GM23338 (cell line): ENCODE measurements at regions not wholly inside any gene's neighbourhood (a gene's known extent, or its start where the extent isn't known, plus 50 kb on each side); places are given as distances from the start of the nearest gene placed in this dataset.

Source experiments
- ATAC-seq: fragments of 200-7000 bp; cut with Tn5 transposase; 3 replicates; pipeline ENCODE4 v1.9.1; 2020
- DNase-seq: peaks from one replicate; pipeline ENCODE4 v3.0.0-alpha.2; 2015; ENCODE audit warnings: low spot score
- H2AFZ ChIP-seq: fragments of 200-600 bp; sonication (generic); 2 replicates; pipeline ENCODE4 v1.8.0; 2016; ENCODE audit warnings: antibody characterized with exemption, mild to moderate bottlenecking, moderate library complexity
- H3F3A ChIP-seq: fragments of 200-600 bp; sonication (generic); replicated peaks from 2 replicates; pipeline ENCODE4 v1.8.0; 2017; ENCODE audit warnings: antibody characterized with exemption, mixed run types, low read depth
- H3K27ac ChIP-seq: fragments of 200-600 bp; sonication (generic); 2 replicates; pipeline ENCODE4 v1.6.1; 2016; ENCODE audit warnings: low read depth
- H3K27me3 ChIP-seq: fragments of 200-600 bp; sonication (generic); 2 replicates; pipeline ENCODE4 v1.8.0; 2016; ENCODE audit warnings: mild to moderate bottlenecking, mixed run types, moderate library complexity; ENCODE audit not compliant: insufficient read depth
- H3K36me3 ChIP-seq: fragments of 200-600 bp; sonication (generic); 2 replicates; pipeline ENCODE4 v1.8.0; 2016; ENCODE audit warnings: mild to moderate bottlenecking; ENCODE audit not compliant: insufficient read depth
- H3K4me1 ChIP-seq: fragments of 200-600 bp; sonication (generic); 2 replicates; pipeline ENCODE4 v1.8.0; 2016; ENCODE audit warnings: mild to moderate bottlenecking, moderate library complexity; ENCODE audit not compliant: insufficient read depth
- H3K4me2 ChIP-seq: fragments of 200-600 bp; sonication (generic); 2 replicates; pipeline ENCODE4 v1.7.1; 2017; ENCODE audit warnings: mixed run types
- H3K4me3 ChIP-seq: fragments of 200-600 bp; sonication (generic); 2 replicates; pipeline ENCODE4 v1.6.1; 2016; ENCODE audit warnings: mixed run types
- H3K79me2 ChIP-seq: fragments of 200-600 bp; sonication (generic); replicated peaks from 2 replicates; pipeline ENCODE4 v1.8.0; 2017; ENCODE audit warnings: mild to moderate bottlenecking; ENCODE audit not compliant: insufficient read depth
- H3K9me2 ChIP-seq: fragments of 200-600 bp; sonication (generic); 2 replicates; pipeline ENCODE4 v1.8.0; 2017; ENCODE audit not compliant: insufficient read depth
- H4K20me1 ChIP-seq: fragments of 200-600 bp; sonication (generic); replicated peaks from 2 replicates; pipeline ENCODE4 v1.8.0; 2017; ENCODE audit warnings: mild to moderate bottlenecking; ENCODE audit not compliant: insufficient read depth
- H3K27ac Mint-ChIP-seq: 2 replicates; pipeline ENCODE4 v1.8.0; 2020; ENCODE audit warnings: inconsistent platforms, mild to moderate bottlenecking, moderate library complexity, mixed read lengths
- H3K27me3 Mint-ChIP-seq: 3 replicates; pipeline ENCODE4 v1.8.0; 2022; ENCODE audit warnings: low read depth, mild to moderate bottlenecking, moderate library complexity, mixed read lengths, inconsistent platforms; ENCODE audit not compliant: insufficient read depth, poor library complexity
- H3K36me3 Mint-ChIP-seq: 3 replicates; pipeline ENCODE4 v1.8.0; 2021; ENCODE audit warnings: low read depth, mild to moderate bottlenecking, inconsistent platforms, moderate library complexity, mixed read lengths
- H3K4me1 Mint-ChIP-seq: 3 replicates; pipeline ENCODE4 v1.8.0; 2020; ENCODE audit warnings: mild to moderate bottlenecking, inconsistent platforms, mixed read lengths
- H3K4me3 Mint-ChIP-seq: 3 replicates; pipeline ENCODE4 v1.8.0; 2021; ENCODE audit warnings: moderate library complexity, mild to moderate bottlenecking, inconsistent platforms, mixed read lengths
- H3K9me3 Mint-ChIP-seq: 3 replicates; pipeline ENCODE4 v1.8.0; 2020; ENCODE audit warnings: moderate library complexity, mild to moderate bottlenecking, inconsistent platforms, mixed read lengths
- CREB1 ChIP-seq: fragments of 250-450 bp; sonication (Bioruptor Pico); IDR thresholded peaks from 2 replicates; pipeline ENCODE4 v1.5.0; 2020; ENCODE audit warnings: low read depth, mild to moderate bottlenecking, moderate library complexity
- TF ChIP-seq, protein P1 (sequence below): fragments of 250-450 bp; sonication (Bioruptor Pico); IDR thresholded peaks from 2 replicates; pipeline ENCODE4 v1.5.0; 2020; ENCODE audit warnings: mild to moderate bottlenecking, moderate library complexity
- TF ChIP-seq, protein P2 (sequence below), 2 experiments: fragments of 200-600 bp in 1 of 2; sonication (generic) in 1 of 2; conservative IDR thresholded peaks; 2 replicates each; pipeline versions ENCODE4 v1.5.1 to v1.6.1; 2016 to 2017; ENCODE audit warnings: antibody characterized with exemption in 2 of 2, low read depth in 2 of 2, mild to moderate bottlenecking in 2 of 2, moderate library complexity in 1 of 2

DNA sequence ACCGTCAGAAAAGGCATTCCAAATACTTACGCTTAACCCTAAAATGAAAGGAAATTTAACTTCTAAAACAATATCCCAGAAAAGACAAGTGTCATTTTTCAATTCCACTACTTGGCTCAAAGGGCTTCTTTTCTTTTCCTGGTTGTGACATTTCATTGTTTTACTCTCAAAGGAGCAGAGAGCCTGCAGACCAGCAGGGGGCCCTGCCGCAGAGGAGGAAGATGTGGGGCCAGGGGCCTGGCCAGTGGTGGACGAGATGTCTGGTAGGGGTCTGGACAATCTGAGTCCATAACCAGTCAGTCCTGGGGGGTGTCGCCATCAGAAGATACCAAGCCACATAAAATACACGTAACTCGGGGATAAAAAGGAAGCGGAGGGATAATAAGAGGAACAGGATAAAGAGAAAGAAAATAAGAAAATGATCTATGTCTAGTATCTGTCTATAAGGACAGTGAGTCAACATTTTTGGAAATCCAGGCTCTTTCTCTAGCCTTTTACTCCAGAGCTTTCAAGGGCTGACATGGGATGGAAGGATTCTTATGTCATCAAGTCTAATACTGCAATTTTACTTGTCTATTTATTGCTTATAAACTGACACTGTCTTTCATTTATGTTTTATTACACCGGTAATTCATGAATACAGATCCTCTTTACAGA lies 54.2 kb upstream of the ARHGEF3 start:
- H2AFZ ChIP-seq: no peak overlapping the region
- DNase-seq (peak; percentile 85), ATAC-seq (peak; percentile 91)
- no peaks in the 10 kb centered on the region for H3K79me2 ChIP-seq
- Mint-ChIP-seq H3K27me3 (peaks cover 2% of the 10 kb centered on the region), H3K4me3 (no peak overlapping the region), H3K4me1 (peaks cover 13% of the 10 kb centered on the region), H3K27ac (no peak overlapping the region), H3K36me3 (no peaks in the 10 kb centered on the region), H3K9me3 (no peaks in the 10 kb centered on the region)
- H3K36me3 ChIP-seq: no peaks in the 10 kb centered on the region
- no peaks in the 10 kb centered on the region for H3K27me3 ChIP-seq
- H3K4me2 ChIP-seq: no peak overlapping the region
- no peaks in the 10 kb centered on the region for H3K9me2 ChIP-seq
- TF ChIP-seq, protein P1, sequence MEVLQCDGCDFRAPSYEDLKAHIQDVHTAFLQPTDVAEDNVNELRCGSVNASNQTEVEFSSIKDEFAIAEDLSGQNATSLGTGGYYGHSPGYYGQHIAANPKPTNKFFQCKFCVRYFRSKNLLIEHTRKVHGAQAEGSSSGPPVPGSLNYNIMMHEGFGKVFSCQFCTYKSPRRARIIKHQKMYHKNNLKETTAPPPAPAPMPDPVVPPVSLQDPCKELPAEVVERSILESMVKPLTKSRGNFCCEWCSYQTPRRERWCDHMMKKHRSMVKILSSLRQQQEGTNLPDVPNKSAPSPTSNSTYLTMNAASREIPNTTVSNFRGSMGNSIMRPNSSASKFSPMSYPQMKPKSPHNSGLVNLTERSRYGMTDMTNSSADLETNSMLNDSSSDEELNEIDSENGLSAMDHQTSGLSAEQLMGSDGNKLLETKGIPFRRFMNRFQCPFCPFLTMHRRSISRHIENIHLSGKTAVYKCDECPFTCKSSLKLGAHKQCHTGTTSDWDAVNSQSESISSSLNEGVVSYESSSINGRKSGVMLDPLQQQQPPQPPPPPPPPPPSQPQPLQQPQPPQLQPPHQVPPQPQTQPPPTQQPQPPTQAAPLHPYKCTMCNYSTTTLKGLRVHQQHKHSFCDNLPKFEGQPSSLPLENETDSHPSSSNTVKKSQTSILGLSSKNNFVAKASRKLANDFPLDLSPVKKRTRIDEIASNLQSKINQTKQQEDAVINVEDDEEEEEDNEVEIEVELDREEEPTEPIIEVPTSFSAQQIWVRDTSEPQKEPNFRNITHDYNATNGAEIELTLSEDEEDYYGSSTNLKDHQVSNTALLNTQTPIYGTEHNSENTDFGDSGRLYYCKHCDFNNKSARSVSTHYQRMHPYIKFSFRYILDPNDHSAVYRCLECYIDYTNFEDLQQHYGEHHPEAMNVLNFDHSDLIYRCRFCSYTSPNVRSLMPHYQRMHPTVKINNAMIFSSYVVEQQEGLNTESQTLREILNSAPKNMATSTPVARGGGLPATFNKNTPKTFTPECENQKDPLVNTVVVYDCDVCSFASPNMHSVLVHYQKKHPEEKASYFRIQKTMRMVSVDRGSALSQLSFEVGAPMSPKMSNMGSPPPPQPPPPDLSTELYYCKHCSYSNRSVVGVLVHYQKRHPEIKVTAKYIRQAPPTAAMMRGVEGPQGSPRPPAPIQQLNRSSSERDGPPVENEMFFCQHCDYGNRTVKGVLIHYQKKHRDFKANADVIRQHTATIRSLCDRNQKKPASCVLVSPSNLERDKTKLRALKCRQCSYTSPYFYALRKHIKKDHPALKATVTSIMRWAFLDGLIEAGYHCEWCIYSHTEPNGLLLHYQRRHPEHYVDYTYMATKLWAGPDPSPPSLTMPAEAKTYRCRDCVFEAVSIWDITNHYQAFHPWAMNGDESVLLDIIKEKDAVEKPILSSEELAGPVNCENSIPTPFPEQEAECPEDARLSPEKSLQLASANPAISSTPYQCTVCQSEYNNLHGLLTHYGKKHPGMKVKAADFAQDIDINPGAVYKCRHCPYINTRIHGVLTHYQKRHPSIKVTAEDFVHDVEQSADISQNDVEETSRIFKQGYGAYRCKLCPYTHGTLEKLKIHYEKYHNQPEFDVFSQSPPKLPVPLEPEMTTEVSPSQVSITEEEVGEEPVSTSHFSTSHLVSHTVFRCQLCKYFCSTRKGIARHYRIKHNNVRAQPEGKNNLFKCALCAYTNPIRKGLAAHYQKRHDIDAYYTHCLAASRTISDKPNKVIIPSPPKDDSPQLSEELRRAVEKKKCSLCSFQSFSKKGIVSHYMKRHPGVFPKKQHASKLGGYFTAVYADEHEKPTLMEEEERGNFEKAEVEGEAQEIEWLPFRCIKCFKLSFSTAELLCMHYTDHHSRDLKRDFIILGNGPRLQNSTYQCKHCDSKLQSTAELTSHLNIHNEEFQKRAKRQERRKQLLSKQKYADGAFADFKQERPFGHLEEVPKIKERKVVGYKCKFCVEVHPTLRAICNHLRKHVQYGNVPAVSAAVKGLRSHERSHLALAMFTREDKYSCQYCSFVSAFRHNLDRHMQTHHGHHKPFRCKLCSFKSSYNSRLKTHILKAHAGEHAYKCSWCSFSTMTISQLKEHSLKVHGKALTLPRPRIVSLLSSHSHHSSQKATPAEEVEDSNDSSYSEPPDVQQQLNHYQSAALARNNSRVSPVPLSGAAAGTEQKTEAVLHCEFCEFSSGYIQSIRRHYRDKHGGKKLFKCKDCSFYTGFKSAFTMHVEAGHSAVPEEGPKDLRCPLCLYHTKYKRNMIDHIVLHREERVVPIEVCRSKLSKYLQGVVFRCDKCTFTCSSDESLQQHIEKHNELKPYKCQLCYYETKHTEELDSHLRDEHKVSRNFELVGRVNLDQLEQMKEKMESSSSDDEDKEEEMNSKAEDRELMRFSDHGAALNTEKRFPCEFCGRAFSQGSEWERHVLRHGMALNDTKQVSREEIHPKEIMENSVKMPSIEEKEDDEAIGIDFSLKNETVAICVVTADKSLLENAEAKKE (CRISPR knock-in tag): 0 out of 2 replicates have a peak, but pooled peaks have one; percentile 17
- TF ChIP-seq CREB1 (CRISPR knock-in tag): no peak
- TF ChIP-seq, protein P2, sequence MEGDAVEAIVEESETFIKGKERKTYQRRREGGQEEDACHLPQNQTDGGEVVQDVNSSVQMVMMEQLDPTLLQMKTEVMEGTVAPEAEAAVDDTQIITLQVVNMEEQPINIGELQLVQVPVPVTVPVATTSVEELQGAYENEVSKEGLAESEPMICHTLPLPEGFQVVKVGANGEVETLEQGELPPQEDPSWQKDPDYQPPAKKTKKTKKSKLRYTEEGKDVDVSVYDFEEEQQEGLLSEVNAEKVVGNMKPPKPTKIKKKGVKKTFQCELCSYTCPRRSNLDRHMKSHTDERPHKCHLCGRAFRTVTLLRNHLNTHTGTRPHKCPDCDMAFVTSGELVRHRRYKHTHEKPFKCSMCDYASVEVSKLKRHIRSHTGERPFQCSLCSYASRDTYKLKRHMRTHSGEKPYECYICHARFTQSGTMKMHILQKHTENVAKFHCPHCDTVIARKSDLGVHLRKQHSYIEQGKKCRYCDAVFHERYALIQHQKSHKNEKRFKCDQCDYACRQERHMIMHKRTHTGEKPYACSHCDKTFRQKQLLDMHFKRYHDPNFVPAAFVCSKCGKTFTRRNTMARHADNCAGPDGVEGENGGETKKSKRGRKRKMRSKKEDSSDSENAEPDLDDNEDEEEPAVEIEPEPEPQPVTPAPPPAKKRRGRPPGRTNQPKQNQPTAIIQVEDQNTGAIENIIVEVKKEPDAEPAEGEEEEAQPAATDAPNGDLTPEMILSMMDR (conservative IDR thresholded peaks at IDR 0.05; ENCODE audit: low read depth in 2 of 2): peak; percentile 81 to 83
- H4K20me1 ChIP-seq: no peaks in the 10 kb centered on the region
- H3K4me3 ChIP-seq: no peak overlapping the region
- H3K4me1 ChIP-seq: no peaks in the 10 kb centered on the region
- no peaks in the 10 kb centered on the region for H3F3A ChIP-seq
- no peak overlapping the region for H3K27ac ChIP-seq
